Mesendoderm (in vitro differentiated cells): ENCODE measurements at regions not wholly inside any gene's neighbourhood (a gene's known extent, or its start where the extent isn't known, plus 50 kb on each side); places are given as distances from the start of the nearest gene placed in this dataset.
A peak's percentile ranks its signal among the peaks of the same experiment; 100 is the strongest.

Experiments used
- DNase-seq: peaks from one replicate; pipeline ENCODE4 v3.0.0; 2013
- H2AK5ac ChIP-seq: 2 replicates; pipeline ENCODE4 v1.6.1; 2013; ENCODE audit warnings: low read length, inconsistent platforms
- H2BK120ac ChIP-seq: 2 replicates; pipeline ENCODE4 v1.6.1; 2013; ENCODE audit warnings: low read depth, mild to moderate bottlenecking, low read length, moderate library complexity, mixed read lengths
- H2BK15ac ChIP-seq: replicated peaks from 2 replicates; pipeline ENCODE4 v1.6.1; 2013; ENCODE audit warnings: low read depth, mild to moderate bottlenecking, moderate library complexity
- H2BK5ac ChIP-seq: 2 replicates; pipeline ENCODE4 v1.6.1; 2013; ENCODE audit warnings: low read length, inconsistent platforms
- H3K18ac ChIP-seq: 2 replicates; pipeline ENCODE4 v1.6.1; 2013; ENCODE audit warnings: mild to moderate bottlenecking, low read length, mixed read lengths
- H3K23ac ChIP-seq: one replicate; pipeline ENCODE4 v1.6.1; 2013; ENCODE audit warnings: low read length
- H3K27ac ChIP-seq: 2 replicates; pipeline ENCODE4 v1.5.1; 2013; ENCODE audit warnings: low read depth, mild to moderate bottlenecking, inconsistent platforms, low read length, moderate library complexity
- H3K27me3 ChIP-seq: 2 replicates; pipeline ENCODE4 v1.6.1; 2013; ENCODE audit warnings: low read length, control low read depth, mild to moderate bottlenecking, inconsistent platforms; ENCODE audit not compliant: insufficient read depth, poor library complexity
- H3K36me3 ChIP-seq: 2 replicates; pipeline ENCODE4 v1.6.1; 2013; ENCODE audit warnings: low read length, inconsistent platforms; ENCODE audit not compliant: control insufficient read depth, insufficient read depth
- H3K4ac ChIP-seq: one replicate; pipeline ENCODE4 v1.6.1; 2013; ENCODE audit warnings: low read depth, mild to moderate bottlenecking, low read length, moderate library complexity
- H3K4me1 ChIP-seq: 2 replicates; pipeline ENCODE4 v1.6.1; 2013; ENCODE audit warnings: low read depth, low read length, inconsistent platforms; ENCODE audit not compliant: control insufficient read depth
- H3K4me2 ChIP-seq: 2 replicates; pipeline ENCODE4 v1.6.1; 2013; ENCODE audit warnings: low read length
- H3K4me3 ChIP-seq: 2 replicates; pipeline ENCODE4 v1.5.1; 2013; ENCODE audit warnings: mild to moderate bottlenecking, low read length
- H3K56ac ChIP-seq: one replicate; pipeline ENCODE4 v1.6.1; 2013; ENCODE audit warnings: low read length
- H3K79me1 ChIP-seq: 2 replicates; pipeline ENCODE4 v1.6.1; 2013; ENCODE audit warnings: low read length, inconsistent platforms
- H3K79me2 ChIP-seq: 2 replicates; pipeline ENCODE4 v1.6.1; 2013; ENCODE audit warnings: mild to moderate bottlenecking, low read length; ENCODE audit not compliant: control insufficient read depth, insufficient read depth
- H3K9ac ChIP-seq: 2 replicates; pipeline ENCODE4 v1.6.1; 2013; ENCODE audit warnings: low read length, inconsistent platforms
- H4K5ac ChIP-seq: one replicate; pipeline ENCODE4 v1.6.1; 2013; ENCODE audit warnings: low read length
- H4K8ac ChIP-seq: one replicate; pipeline ENCODE4 v1.6.1; 2013; ENCODE audit warnings: low read depth, mild to moderate bottlenecking, control low read depth, low read length, moderate library complexity
- WGBS: extraction: QIAGEN DNeasy Blood & Tissue Kit; methylation state at CpG from one replicate; pipeline ENCODE4 v1.1.7; 2013; ENCODE audit warnings: low lambda C conversion rate, missing lambda C conversion rate; ENCODE audit not compliant: insufficient coverage; ENCODE audit errors: extremely low coverage; 5-methylcytosine and 5-hydroxymethylcytosine counted together

DNA sequence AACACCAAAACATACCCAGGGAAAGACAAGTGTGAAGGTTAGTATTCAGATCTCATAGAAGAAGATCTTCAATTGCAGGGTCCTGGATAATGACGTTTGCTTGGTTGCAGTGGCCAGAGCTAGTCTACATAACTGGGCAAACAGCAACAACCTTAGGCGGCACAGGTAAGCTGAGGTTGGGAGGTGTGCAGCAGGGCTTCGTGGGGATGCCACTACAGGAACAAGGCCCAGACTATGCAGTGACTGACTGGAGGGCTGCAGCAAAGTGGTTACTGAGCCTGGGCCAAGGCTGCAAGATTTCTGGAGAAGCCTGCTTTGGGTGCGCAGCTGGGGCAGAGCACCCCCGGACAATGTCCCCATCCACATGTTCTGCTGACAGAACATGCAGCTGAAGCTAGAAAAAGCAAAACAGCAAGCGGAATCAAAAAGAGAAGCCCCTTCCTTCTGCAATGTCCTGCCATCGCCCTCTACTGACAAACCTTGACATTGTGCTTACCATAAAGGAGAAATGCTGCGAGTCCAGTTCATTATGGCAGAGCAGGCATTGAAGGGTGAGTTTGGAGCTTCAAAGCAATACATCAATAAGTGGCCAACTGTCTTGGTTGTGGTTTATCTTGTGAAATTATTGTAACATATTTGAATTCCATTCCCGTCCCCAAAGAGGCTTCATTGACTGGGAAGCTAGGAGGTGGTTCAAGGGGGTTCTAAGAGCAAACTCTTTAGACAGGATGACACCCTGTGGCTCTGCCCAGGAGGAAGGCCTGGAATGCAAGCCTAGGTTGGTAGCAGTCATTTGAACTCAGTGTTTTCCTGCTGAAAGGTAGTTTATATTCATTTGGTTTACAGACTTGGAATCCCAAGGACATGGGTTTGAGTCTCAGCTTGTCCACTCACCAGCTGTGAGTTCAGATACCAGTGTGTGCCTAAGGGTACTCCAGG is 217.0 kb downstream of the PDCD6IP start:
- WGBS: no CpG with 5 or more reads among the region's 9 CpGs
- Histone ChIP-seq H4K5ac (no peak overlapping the region), H2BK15ac (no peak overlapping the region), H3K36me3 (no peaks in the 10 kb centered on the region), H3K9ac (no peak overlapping the region), H3K4me2 (no peak overlapping the region), H2BK5ac (no peak overlapping the region), H3K23ac (peak overlapping the region; percentile 16), H3K18ac (no peak overlapping the region), H3K79me1 (no peaks in the 10 kb centered on the region), H3K56ac (no peak overlapping the region), H3K27ac (no peak overlapping the region), H2BK120ac (no peak overlapping the region), H3K4ac (no peak overlapping the region), H3K4me3 (no peak overlapping the region), H4K8ac (no peak overlapping the region), H3K4me1 (peaks cover 2% of the 10 kb centered on the region), H3K79me2 (no peaks in the 10 kb centered on the region), H3K27me3 (no peaks in the 10 kb centered on the region), H2AK5ac (no peak overlapping the region)
- peak; percentile 78 for DNase-seq

DNA sequence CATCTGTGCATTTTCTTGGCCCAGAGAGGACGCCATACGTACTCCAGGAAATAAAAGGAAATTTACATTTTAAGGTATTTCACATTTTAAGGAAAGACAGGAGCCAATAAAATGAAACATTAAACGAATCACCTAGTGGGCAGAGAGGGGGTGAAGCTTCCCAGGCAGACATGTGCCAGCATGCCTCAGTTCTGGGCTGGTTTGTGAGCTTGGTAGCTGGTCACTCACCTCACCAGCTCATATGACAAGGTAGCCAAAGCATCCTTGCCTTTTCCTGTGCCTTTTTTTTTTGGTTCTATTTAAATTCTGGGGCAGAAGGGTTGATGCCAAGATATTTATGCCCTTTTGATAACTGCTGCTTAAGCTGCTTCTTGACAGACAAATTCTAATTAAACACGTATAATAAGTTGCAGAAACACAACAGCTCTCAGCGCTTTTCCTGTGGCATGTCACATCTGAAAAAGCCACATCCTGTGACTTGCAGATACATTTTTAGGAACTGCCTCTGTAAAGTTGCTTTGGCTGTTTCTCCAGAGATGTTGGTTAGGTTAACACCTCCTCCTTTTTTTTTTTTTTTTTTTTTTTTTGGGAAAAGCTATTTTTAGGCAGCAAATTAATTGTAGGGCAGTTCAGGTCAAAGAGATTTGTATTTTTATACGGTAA is 218.6 kb downstream of the PDCD6IP start:
- no peak overlapping the region for H3K18ac ChIP-seq
- no peak overlapping the region for H3K23ac ChIP-seq
- DNase-seq: no peak
- H2BK15ac ChIP-seq: no peak overlapping the region
- H3K4me2 ChIP-seq: no peak overlapping the region
- H2BK5ac ChIP-seq: no peak overlapping the region
- no peaks in the 10 kb centered on the region for H3K79me1 ChIP-seq
- H3K4ac ChIP-seq: no peak overlapping the region
- H3K36me3 ChIP-seq: no peaks in the 10 kb centered on the region
- H3K79me2 ChIP-seq: no peaks in the 10 kb centered on the region
- no peak overlapping the region for H2BK120ac ChIP-seq
- H3K56ac ChIP-seq: no peak overlapping the region
- WGBS: no CpG with 5 or more reads among the region's 6 CpGs
- no peak overlapping the region for H3K27ac ChIP-seq
- no peak overlapping the region for H3K4me3 ChIP-seq
- peaks cover 1% of the 10 kb centered on the region for H3K4me1 ChIP-seq
- H2AK5ac ChIP-seq: no peak overlapping the region
- no peak overlapping the region for H4K5ac ChIP-seq
- no peaks in the 10 kb centered on the region for H3K27me3 ChIP-seq
- no peak overlapping the region for H3K9ac ChIP-seq
- H4K8ac ChIP-seq: no peak overlapping the region

DNA sequence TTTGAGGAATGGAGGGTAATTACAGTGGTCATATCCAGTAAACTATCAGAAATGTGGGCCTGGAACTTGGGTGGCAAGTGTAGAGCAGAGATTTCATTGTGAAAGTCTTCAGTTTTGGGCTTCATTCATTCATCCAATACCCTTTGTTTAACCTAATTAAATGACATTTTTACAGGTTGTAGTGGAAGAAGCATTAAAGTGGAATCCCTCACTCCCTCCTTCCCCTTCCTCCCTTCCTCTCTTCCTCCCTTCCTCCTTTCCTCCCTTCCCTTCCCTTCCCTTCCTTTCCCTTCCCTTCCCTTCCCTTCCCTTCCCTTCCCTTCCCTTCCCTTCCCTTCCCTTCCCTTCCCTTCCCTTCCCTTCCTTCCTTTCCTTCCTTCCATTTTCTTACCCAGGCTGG is 219.3 kb downstream of the PDCD6IP start:
- H4K5ac ChIP-seq: no peak overlapping the region
- H3K4me1 ChIP-seq: peaks cover 1% of the 10 kb centered on the region
- no peak overlapping the region for H3K23ac ChIP-seq
- no peaks in the 10 kb centered on the region for H3K27me3 ChIP-seq
- H2AK5ac ChIP-seq: no peak overlapping the region
- no peak overlapping the region for H4K8ac ChIP-seq
- DNase-seq: no peak
- H3K79me2 ChIP-seq: no peaks in the 10 kb centered on the region
- no peaks in the 10 kb centered on the region for H3K79me1 ChIP-seq
- no peak overlapping the region for H3K4ac ChIP-seq
- no peaks in the 10 kb centered on the region for H3K36me3 ChIP-seq
- no peak overlapping the region for H3K27ac ChIP-seq
- no peak overlapping the region for H2BK120ac ChIP-seq
- H3K4me3 ChIP-seq: no peak overlapping the region
- no peak overlapping the region for H3K56ac ChIP-seq
- H3K18ac ChIP-seq: no peak overlapping the region
- no peak overlapping the region for H2BK15ac ChIP-seq
- no peak overlapping the region for H3K4me2 ChIP-seq
- no peak overlapping the region for H2BK5ac ChIP-seq
- no peak overlapping the region for H3K9ac ChIP-seq

DNA sequence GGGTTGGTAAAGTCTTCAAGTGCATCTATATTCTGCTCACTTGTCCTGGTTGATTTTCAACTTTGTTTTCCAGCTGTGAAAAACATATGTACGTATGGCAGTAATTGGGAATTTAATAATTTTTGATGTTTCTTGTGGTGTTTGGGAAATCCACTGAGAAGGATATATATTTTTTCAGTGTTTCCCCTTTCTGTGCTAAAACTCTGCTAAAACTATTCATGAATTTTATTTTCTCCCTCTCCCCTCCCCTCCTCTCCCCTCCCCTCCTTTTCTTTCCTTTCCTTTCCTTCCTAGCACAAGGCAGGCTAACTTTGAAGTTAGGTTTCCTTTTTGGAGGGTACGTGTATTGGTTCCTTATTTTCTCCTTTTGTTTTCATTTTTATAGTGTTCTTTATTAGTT is 220.7 kb downstream of the PDCD6IP start:
- no peaks in the 10 kb centered on the region for H3K36me3 ChIP-seq
- no peak overlapping the region for H3K23ac ChIP-seq
- H3K4me1 ChIP-seq: peaks cover 2% of the 10 kb centered on the region
- H3K27me3 ChIP-seq: no peaks in the 10 kb centered on the region
- no peak overlapping the region for H2BK120ac ChIP-seq
- no peak overlapping the region for H2BK5ac ChIP-seq
- H3K4ac ChIP-seq: no peak overlapping the region
- H3K4me3 ChIP-seq: no peak overlapping the region
- no peak for DNase-seq
- WGBS: no CpG with 5 or more reads among the region's 2 CpGs
- no peak overlapping the region for H3K9ac ChIP-seq
- no peaks in the 10 kb centered on the region for H3K79me2 ChIP-seq
- no peak overlapping the region for H3K4me2 ChIP-seq
- no peak overlapping the region for H3K56ac ChIP-seq
- no peak overlapping the region for H3K27ac ChIP-seq
- no peak overlapping the region for H2BK15ac ChIP-seq
- no peak overlapping the region for H3K18ac ChIP-seq
- no peak overlapping the region for H2AK5ac ChIP-seq
- no peak overlapping the region for H4K8ac ChIP-seq
- no peak overlapping the region for H4K5ac ChIP-seq
- H3K79me1 ChIP-seq: no peaks in the 10 kb centered on the region

DNA sequence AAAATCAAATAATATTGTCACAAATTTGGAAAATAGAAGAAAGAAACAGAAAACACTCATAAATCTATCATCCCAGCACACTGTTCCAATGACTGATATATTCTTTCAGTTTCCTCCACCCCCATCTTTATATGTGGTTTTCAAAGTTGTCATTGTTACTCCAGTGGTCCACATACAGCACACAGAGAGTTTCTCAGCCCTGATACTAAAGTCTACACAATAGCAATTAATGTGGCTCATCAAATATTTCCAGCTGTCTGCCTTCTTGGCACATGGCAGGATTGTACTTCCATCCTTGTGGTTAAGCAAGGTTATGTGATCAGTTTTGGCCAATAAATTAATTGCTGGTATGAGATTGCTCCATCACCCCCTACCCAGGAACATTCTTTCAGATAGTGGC is 221.7 kb downstream of the PDCD6IP start:
- H2AK5ac ChIP-seq: no peak overlapping the region
- no peak overlapping the region for H3K56ac ChIP-seq
- no peak overlapping the region for H3K23ac ChIP-seq
- H3K4me1 ChIP-seq: peaks cover 2% of the 10 kb centered on the region
- DNase-seq: no peak
- H3K18ac ChIP-seq: no peak overlapping the region
- H2BK5ac ChIP-seq: no peak overlapping the region
- no peaks in the 10 kb centered on the region for H3K79me2 ChIP-seq
- H3K27ac ChIP-seq: no peak overlapping the region
- no peak overlapping the region for H2BK15ac ChIP-seq
- no peak overlapping the region for H3K4me2 ChIP-seq
- H3K27me3 ChIP-seq: no peaks in the 10 kb centered on the region
- no peak overlapping the region for H4K5ac ChIP-seq
- H3K79me1 ChIP-seq: no peaks in the 10 kb centered on the region
- no peak overlapping the region for H3K9ac ChIP-seq
- H2BK120ac ChIP-seq: no peak overlapping the region
- no peaks in the 10 kb centered on the region for H3K36me3 ChIP-seq
- H3K4me3 ChIP-seq: no peak overlapping the region
- H4K8ac ChIP-seq: no peak overlapping the region
- H3K4ac ChIP-seq: no peak overlapping the region
